H9 (cell line): ENCODE measurements at regions not wholly inside any gene's neighbourhood (a gene's known extent, or its start where the extent isn't known, plus 50 kb on each side); places are given as distances from the start of the nearest gene placed in this dataset.

Experiments
- DNase-seq: peaks from one replicate; pipeline ENCODE4 v3.0.0-alpha.2; 2017
- H2AFZ ChIP-seq: one replicate; pipeline ENCODE4 v1.6.1; 2013; ENCODE audit warnings: mild to moderate bottlenecking, low read length, control low read depth, moderate library complexity
- H2AK5ac ChIP-seq: 2 replicates; pipeline ENCODE4 v1.6.1; 2013; ENCODE audit warnings: low read length, control low read depth, mixed read lengths; ENCODE audit not compliant: insufficient read length
- H2BK120ac ChIP-seq: one replicate; pipeline ENCODE4 v1.6.1; 2013; ENCODE audit warnings: low read depth, mild to moderate bottlenecking, low read length, control low read depth, inconsistent platforms; ENCODE audit not compliant: poor library complexity, severe bottlenecking
- H2BK12ac ChIP-seq: 2 replicates; pipeline ENCODE4 v1.6.1; 2013; ENCODE audit warnings: low read length, control low read depth, mixed read lengths, low read depth; ENCODE audit not compliant: insufficient read length
- H2BK15ac ChIP-seq: 2 replicates; pipeline ENCODE4 v1.6.1; 2013; ENCODE audit warnings: low read depth, low read length, control low read depth
- H2BK20ac ChIP-seq: one replicate; pipeline ENCODE4 v1.6.1; 2013; ENCODE audit warnings: low read depth, mild to moderate bottlenecking, low read length, control low read depth, inconsistent platforms; ENCODE audit not compliant: poor library complexity, severe bottlenecking
- H2BK5ac ChIP-seq: 2 replicates; pipeline ENCODE4 v1.6.1; 2013; ENCODE audit warnings: low read length, control low read depth, mixed read lengths; ENCODE audit not compliant: insufficient read length
- H3K14ac ChIP-seq: 2 replicates; pipeline ENCODE4 v1.6.1; 2013; ENCODE audit warnings: low read length, control low read depth; ENCODE audit not compliant: insufficient read depth
- H3K18ac ChIP-seq: 2 replicates; pipeline ENCODE4 v1.6.1; 2013; ENCODE audit warnings: low read depth, mild to moderate bottlenecking, mixed read lengths, low read length, control low read depth; ENCODE audit not compliant: insufficient read length
- H3K23ac ChIP-seq: 2 replicates; pipeline ENCODE4 v1.6.1; 2013; ENCODE audit warnings: low read length, control low read depth, mixed read lengths, low read depth; ENCODE audit not compliant: insufficient read length
- H3K23me2 ChIP-seq: 2 replicates; pipeline ENCODE4 v1.6.1; 2013; ENCODE audit warnings: low read depth, mild to moderate bottlenecking, mixed read lengths, low read length, control low read depth; ENCODE audit not compliant: insufficient read length, poor library complexity, severe bottlenecking
- H3K27ac ChIP-seq: 2 replicates; pipeline ENCODE4 v1.5.1; 2013; ENCODE audit warnings: low read length, control low read depth, mixed read lengths, low read depth; ENCODE audit not compliant: insufficient read length
- H3K27me3 ChIP-seq: 2 replicates; pipeline ENCODE4 v1.6.1; 2013; ENCODE audit warnings: low read length, control low read depth, inconsistent platforms; ENCODE audit not compliant: insufficient read depth
- H3K4ac ChIP-seq: 2 replicates; pipeline ENCODE4 v1.6.1; 2013; ENCODE audit warnings: low read depth, mild to moderate bottlenecking, control low read depth, inconsistent platforms, low read length, moderate library complexity
- H3K4me1 ChIP-seq: 2 replicates; pipeline ENCODE4 v1.6.1; 2013; ENCODE audit warnings: low read length, control low read depth, inconsistent platforms; ENCODE audit not compliant: insufficient read depth
- H3K4me2 ChIP-seq: 2 replicates; pipeline ENCODE4 v1.6.1; 2013; ENCODE audit warnings: low read length, control low read depth, mixed read lengths; ENCODE audit not compliant: insufficient read length, insufficient read depth
- H3K56ac ChIP-seq: 2 replicates; pipeline ENCODE4 v1.6.1; 2013; ENCODE audit warnings: low read depth, mild to moderate bottlenecking, mixed read lengths, low read length, control low read depth; ENCODE audit not compliant: insufficient read length
- H3K79me1 ChIP-seq: 2 replicates; pipeline ENCODE4 v1.6.1; 2013; ENCODE audit warnings: low read depth, mild to moderate bottlenecking, moderate library complexity, low read length, control low read depth, inconsistent platforms; ENCODE audit not compliant: insufficient read depth, poor library complexity, severe bottlenecking
- H3K79me2 ChIP-seq: 2 replicates; pipeline ENCODE4 v1.6.1; 2013; ENCODE audit warnings: low read length, control low read depth, inconsistent platforms; ENCODE audit not compliant: insufficient read depth
- H3K9ac ChIP-seq: 2 replicates; pipeline ENCODE4 v1.6.1; 2013; ENCODE audit warnings: low read length, control low read depth, mixed read lengths; ENCODE audit not compliant: insufficient read length; ENCODE audit errors: extremely low read depth
- H3K9me3 ChIP-seq: one replicate; pipeline ENCODE4 v1.6.1; 2013; ENCODE audit warnings: low read depth, low read length, inconsistent platforms; ENCODE audit not compliant: control insufficient read depth
- H3T11ph ChIP-seq: one replicate; pipeline ENCODE4 v1.6.1; 2013; ENCODE audit warnings: mild to moderate bottlenecking, low read length, control low read depth, inconsistent platforms
- H4K20me1 ChIP-seq: one replicate; pipeline ENCODE4 v1.6.1; 2013; ENCODE audit not compliant: control insufficient read depth, insufficient read length, insufficient read depth
- H4K5ac ChIP-seq: 2 replicates; pipeline ENCODE4 v1.6.1; 2013; ENCODE audit warnings: low read depth, mild to moderate bottlenecking, mixed read lengths, low read length, control low read depth; ENCODE audit not compliant: insufficient read length
- H4K8ac ChIP-seq: replicated peaks from 2 replicates; pipeline ENCODE4 v1.6.1; 2013; ENCODE audit warnings: low read length, control low read depth, mixed read lengths, low read depth; ENCODE audit not compliant: insufficient read length
- H4K91ac ChIP-seq: 2 replicates; pipeline ENCODE4 v1.6.1; 2013; ENCODE audit warnings: low read depth, mild to moderate bottlenecking, moderate library complexity, mixed read lengths, low read length, control low read depth; ENCODE audit not compliant: insufficient read length
- H3K27ac Mint-ChIP-seq, 3 experiments: 2 replicates in 2 of 3; 3 replicates in 1 of 3; pipeline ENCODE4 v1.8.0; 2020 to 2021; ENCODE audit warnings: mixed read lengths in 3 of 3, mild to moderate bottlenecking in 1 of 3, moderate library complexity in 1 of 3
- H3K27me3 Mint-ChIP-seq: 2 replicates; pipeline ENCODE4 v1.8.0; 2021; ENCODE audit warnings: low read depth, mild to moderate bottlenecking, moderate library complexity, mixed read lengths
- H3K36me3 Mint-ChIP-seq, 3 experiments: 2 replicates in 2 of 3; 3 replicates in 1 of 3; pipeline ENCODE4 v1.8.0; 2020 to 2021; ENCODE audit warnings: low read depth in 3 of 3, mixed read lengths in 3 of 3; ENCODE audit not compliant: insufficient read depth in 1 of 3
- H3K4me1 Mint-ChIP-seq, 2 experiments: 2 replicates each; pipeline ENCODE4 v1.8.0; 2020; ENCODE audit warnings: mixed read lengths in 2 of 2
- H3K4me3 Mint-ChIP-seq, 2 experiments: 2 replicates in 1 of 2; 3 replicates in 1 of 2; pipeline ENCODE4 v1.8.0; 2020 to 2021; ENCODE audit warnings: mild to moderate bottlenecking in 2 of 2, mixed read lengths in 2 of 2, moderate library complexity in 1 of 2
- H3K9me3 Mint-ChIP-seq, 2 experiments: 2 replicates in 1 of 2; 3 replicates in 1 of 2; pipeline ENCODE4 v1.8.0; 2020; ENCODE audit warnings: mild to moderate bottlenecking in 2 of 2, mixed read lengths in 2 of 2, moderate library complexity in 1 of 2
- WGBS: extraction: QIAGEN DNeasy Blood & Tissue Kit; methylation state at CpG from one replicate; pipeline ENCODE4 v1.1.7; 2013; ENCODE audit warnings: missing lambda C conversion rate, low lambda C conversion rate, mixed read lengths; ENCODE audit not compliant: insufficient read length; ENCODE audit errors: extremely low coverage; 5-methylcytosine and 5-hydroxymethylcytosine counted together
- TF ChIP-seq, protein P1 (sequence below): fragments of 200-600 bp; sonication (generic); conservative IDR thresholded peaks from 3 replicates; pipeline ENCODE4 v1.8.0; 2021; ENCODE audit warnings: antibody characterized with exemption, mild to moderate bottlenecking

DNA sequence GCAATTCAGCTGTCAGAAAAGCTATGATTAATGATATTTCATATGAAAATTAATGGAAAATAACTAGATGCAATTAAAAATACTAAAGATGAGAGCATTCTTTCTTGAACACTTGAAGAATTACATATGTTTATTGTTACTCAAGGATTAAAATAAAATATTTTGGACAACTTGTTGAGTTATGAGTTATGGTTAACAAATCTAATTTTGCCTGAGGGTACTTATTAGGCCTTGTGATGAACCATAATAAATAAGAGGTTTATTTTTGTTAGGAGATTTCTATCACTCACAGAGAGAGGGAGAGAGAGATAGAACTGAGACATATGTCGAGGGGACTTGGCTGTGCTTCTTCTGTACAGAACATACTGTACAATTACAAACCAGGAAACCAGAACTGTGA lies 183.7 kb downstream of the ISL1 start:
- H4K8ac ChIP-seq: no peak overlapping the region
- Mint-ChIP-seq H3K4me1 (no peaks in the 10 kb centered on the region), H3K27me3 (no peaks in the 10 kb centered on the region), H3K4me3 (no peak overlapping the region), H3K27ac (no peak overlapping the region), H3K9me3 (no peaks in the 10 kb centered on the region), H3K36me3 (no peaks in the 10 kb centered on the region)
- H2AK5ac ChIP-seq: no peak overlapping the region
- H3K27ac ChIP-seq: no peak overlapping the region
- no peak overlapping the region for H3K4me2 ChIP-seq
- H3K56ac ChIP-seq: no peak overlapping the region
- no peak overlapping the region for H3K23ac ChIP-seq
- H2BK120ac ChIP-seq: no peak overlapping the region
- H4K91ac ChIP-seq: no peak overlapping the region
- H3K9ac ChIP-seq: no peak overlapping the region
- H2BK15ac ChIP-seq: no peak overlapping the region
- H2BK12ac ChIP-seq: no peak overlapping the region
- H2AFZ ChIP-seq: no peak overlapping the region
- H4K20me1 ChIP-seq: no peaks in the 10 kb centered on the region
- no peak overlapping the region for H3K4ac ChIP-seq
- no peaks in the 10 kb centered on the region for H3K27me3 ChIP-seq
- no CpG with 5 or more reads among the region's 1 CpG for WGBS
- H3K23me2 ChIP-seq: no peaks in the 10 kb centered on the region
- H3K18ac ChIP-seq: no peak overlapping the region
- H3K4me1 ChIP-seq: no peaks in the 10 kb centered on the region
- H3K79me1 ChIP-seq: no peaks in the 10 kb centered on the region
- TF ChIP-seq, protein P1, sequence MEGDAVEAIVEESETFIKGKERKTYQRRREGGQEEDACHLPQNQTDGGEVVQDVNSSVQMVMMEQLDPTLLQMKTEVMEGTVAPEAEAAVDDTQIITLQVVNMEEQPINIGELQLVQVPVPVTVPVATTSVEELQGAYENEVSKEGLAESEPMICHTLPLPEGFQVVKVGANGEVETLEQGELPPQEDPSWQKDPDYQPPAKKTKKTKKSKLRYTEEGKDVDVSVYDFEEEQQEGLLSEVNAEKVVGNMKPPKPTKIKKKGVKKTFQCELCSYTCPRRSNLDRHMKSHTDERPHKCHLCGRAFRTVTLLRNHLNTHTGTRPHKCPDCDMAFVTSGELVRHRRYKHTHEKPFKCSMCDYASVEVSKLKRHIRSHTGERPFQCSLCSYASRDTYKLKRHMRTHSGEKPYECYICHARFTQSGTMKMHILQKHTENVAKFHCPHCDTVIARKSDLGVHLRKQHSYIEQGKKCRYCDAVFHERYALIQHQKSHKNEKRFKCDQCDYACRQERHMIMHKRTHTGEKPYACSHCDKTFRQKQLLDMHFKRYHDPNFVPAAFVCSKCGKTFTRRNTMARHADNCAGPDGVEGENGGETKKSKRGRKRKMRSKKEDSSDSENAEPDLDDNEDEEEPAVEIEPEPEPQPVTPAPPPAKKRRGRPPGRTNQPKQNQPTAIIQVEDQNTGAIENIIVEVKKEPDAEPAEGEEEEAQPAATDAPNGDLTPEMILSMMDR: no peak
- H3T11ph ChIP-seq: no peak overlapping the region
- no peak for DNase-seq
- no peak overlapping the region for H2BK20ac ChIP-seq
- no peak overlapping the region for H4K5ac ChIP-seq
- no peak overlapping the region for H2BK5ac ChIP-seq
- no peaks in the 10 kb centered on the region for H3K79me2 ChIP-seq
- no peaks in the 10 kb centered on the region for H3K9me3 ChIP-seq
- no peak overlapping the region for H3K14ac ChIP-seq
